Smooth muscle cell (in vitro differentiated cells): ENCODE measurements at regions not wholly inside any gene's neighbourhood (a gene's known extent, or its start where the extent isn't known, plus 50 kb on each side); places are given as distances from the start of the nearest gene placed in this dataset.

Experiments
- DNase-seq: peaks from one replicate; lab custom pipeline; 2025; ENCODE audit not compliant: unreplicated experiment; lab: John Stamatoyannopoulos, UW
- H2AFZ ChIP-seq: fragments of 200-600 bp; sonication (generic); 2 replicates; pipeline ENCODE4 v1.6.0; 2016; ENCODE audit warnings: antibody characterized with exemption, low read depth, mild to moderate bottlenecking
- H3F3A ChIP-seq: fragments of 200-600 bp; sonication (generic); 2 replicates; pipeline ENCODE4 v1.6.0; 2017; ENCODE audit warnings: antibody characterized with exemption, low read depth
- H3K27ac ChIP-seq: fragments of 200-600 bp; sonication (generic); 2 replicates; pipeline ENCODE4 v1.5.1; 2016; ENCODE audit warnings: low read depth, mild to moderate bottlenecking
- H3K27me3 ChIP-seq: fragments of 200-600 bp; sonication (generic); 2 replicates; pipeline ENCODE4 v1.6.1; 2016; ENCODE audit warnings: low read depth, mild to moderate bottlenecking
- H3K36me3 ChIP-seq: fragments of 200-600 bp; sonication (generic); 2 replicates; pipeline ENCODE4 v1.5.1; 2016; ENCODE audit warnings: low read depth
- H3K4me1 ChIP-seq: fragments of 200-600 bp; sonication (generic); 2 replicates; pipeline ENCODE4 v1.5.1; 2016; ENCODE audit warnings: low read depth
- H3K4me2 ChIP-seq: fragments of 200-600 bp; sonication (generic); 2 replicates; pipeline ENCODE4 v1.6.0; 2016; ENCODE audit warnings: mild to moderate bottlenecking
- H3K4me3 ChIP-seq: fragments of 200-600 bp; sonication (generic); 2 replicates; pipeline ENCODE4 v1.5.1; 2016; ENCODE audit warnings: mild to moderate bottlenecking
- H3K79me2 ChIP-seq: fragments of 200-600 bp; sonication (generic); 2 replicates; pipeline ENCODE4 v1.6.0; 2016; ENCODE audit warnings: low read depth, mild to moderate bottlenecking
- H3K9ac ChIP-seq: fragments of 200-600 bp; sonication (generic); 2 replicates; pipeline ENCODE4 v1.6.0; 2016; ENCODE audit warnings: low read depth
- H3K9me3 ChIP-seq: fragments of 200-600 bp; sonication (generic); replicated peaks from 2 replicates; pipeline ENCODE4 v1.5.1; 2016; ENCODE audit warnings: low read depth
- H4K20me1 ChIP-seq: fragments of 200-600 bp; sonication (generic); 2 replicates; pipeline ENCODE4 v1.6.0; 2016; ENCODE audit warnings: low read depth
- WGBS: methylation state at CpG from one replicate; pipeline ENCODE4 v1.1.7; 2016; ENCODE audit warnings: low lambda C conversion rate; 5-methylcytosine and 5-hydroxymethylcytosine counted together
- TF ChIP-seq, protein P1 (sequence below): fragments of 200-600 bp; sonication (generic); IDR thresholded peaks from 2 replicates; pipeline ENCODE4 v1.5.1; 2017; ENCODE audit warnings: borderline replicate concordance, mild to moderate bottlenecking, antibody characterized with exemption; ENCODE audit not compliant: insufficient read depth, poor library complexity, severe bottlenecking

DNA sequence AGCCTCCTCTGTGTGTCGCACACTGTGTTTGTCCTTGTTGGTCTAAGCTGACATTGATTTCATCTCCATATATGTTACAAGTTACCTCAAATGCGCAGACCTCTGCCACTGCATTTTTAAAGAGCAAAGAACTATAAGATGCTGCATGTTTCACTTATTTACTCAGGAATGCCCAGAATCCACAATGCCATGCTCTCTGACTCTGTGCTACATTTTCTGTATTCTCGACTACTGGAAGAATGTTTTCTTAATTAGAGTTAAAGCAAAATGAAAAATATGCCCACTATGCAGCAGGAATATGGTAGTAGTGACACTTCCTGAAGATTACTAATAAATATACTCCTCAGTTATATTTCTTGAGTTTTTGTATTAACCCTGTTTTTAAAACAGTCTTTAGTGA lies 296.4 kb downstream of the HACE1 start:
- no peaks in the 10 kb centered on the region for H3K9me3 ChIP-seq
- no peak overlapping the region for H3K4me2 ChIP-seq
- no peaks in the 10 kb centered on the region for H4K20me1 ChIP-seq
- no peaks in the 10 kb centered on the region for H3K4me1 ChIP-seq
- H3K9ac ChIP-seq, result no peak overlapping the region
- H2AFZ ChIP-seq, result no peak overlapping the region
- H3F3A ChIP-seq, result no peaks in the 10 kb centered on the region
- H3K4me3 ChIP-seq, result no peak overlapping the region
- no peak for DNase-seq
- no peak overlapping the region for H3K27ac ChIP-seq
- WGBS, result 89% methylated on average over 3 of the region's 3 CpGs
- TF ChIP-seq, protein P1, sequence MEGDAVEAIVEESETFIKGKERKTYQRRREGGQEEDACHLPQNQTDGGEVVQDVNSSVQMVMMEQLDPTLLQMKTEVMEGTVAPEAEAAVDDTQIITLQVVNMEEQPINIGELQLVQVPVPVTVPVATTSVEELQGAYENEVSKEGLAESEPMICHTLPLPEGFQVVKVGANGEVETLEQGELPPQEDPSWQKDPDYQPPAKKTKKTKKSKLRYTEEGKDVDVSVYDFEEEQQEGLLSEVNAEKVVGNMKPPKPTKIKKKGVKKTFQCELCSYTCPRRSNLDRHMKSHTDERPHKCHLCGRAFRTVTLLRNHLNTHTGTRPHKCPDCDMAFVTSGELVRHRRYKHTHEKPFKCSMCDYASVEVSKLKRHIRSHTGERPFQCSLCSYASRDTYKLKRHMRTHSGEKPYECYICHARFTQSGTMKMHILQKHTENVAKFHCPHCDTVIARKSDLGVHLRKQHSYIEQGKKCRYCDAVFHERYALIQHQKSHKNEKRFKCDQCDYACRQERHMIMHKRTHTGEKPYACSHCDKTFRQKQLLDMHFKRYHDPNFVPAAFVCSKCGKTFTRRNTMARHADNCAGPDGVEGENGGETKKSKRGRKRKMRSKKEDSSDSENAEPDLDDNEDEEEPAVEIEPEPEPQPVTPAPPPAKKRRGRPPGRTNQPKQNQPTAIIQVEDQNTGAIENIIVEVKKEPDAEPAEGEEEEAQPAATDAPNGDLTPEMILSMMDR, result no peak
- H3K36me3 ChIP-seq, result no peaks in the 10 kb centered on the region
- no peaks in the 10 kb centered on the region for H3K27me3 ChIP-seq
- no peaks in the 10 kb centered on the region for H3K79me2 ChIP-seq

DNA sequence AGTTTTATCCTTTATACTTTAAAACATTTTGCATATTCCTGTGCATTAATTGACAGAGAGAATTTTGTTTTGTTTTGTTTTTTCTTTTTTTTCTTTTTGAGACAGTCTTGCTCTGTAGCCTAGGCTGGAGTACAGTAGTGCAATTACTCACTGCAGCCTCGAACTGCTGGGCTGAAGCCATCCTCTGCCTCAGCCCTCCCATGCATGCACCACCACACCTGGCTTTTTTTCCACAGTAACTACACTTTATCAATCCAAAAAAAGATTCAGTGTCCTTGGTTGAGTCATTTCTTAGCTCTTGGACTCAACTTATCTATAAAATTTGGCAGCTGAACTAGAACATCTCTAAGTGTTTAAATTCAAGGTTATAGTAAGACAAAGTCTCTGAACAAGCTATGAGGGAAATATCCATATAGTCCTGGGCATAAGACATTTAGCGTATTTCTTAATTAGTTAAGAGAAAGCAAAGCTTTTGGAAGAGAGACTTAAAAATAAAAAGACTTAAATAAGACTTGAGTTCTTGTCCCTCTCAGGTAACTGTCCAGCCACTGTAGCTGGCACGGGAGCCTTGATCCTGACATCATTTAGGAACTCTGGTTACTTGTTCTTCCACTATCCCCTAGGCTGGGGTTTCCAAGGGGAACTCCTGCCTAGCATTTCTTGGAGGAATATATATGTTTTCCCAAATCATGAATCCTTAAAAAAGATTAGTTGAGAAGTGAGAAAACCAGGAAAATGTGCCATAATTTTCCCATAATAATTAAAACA lies 300.1 kb downstream of the HACE1 start:
- H3K4me1 ChIP-seq, result no peaks in the 10 kb centered on the region
- TF ChIP-seq, protein P1, result no peak
- no peak overlapping the region for H3K4me2 ChIP-seq
- H3K79me2 ChIP-seq, result no peaks in the 10 kb centered on the region
- H3K4me3 ChIP-seq, result no peak overlapping the region
- no peaks in the 10 kb centered on the region for H3K9me3 ChIP-seq
- H3K36me3 ChIP-seq, result no peaks in the 10 kb centered on the region
- no peaks in the 10 kb centered on the region for H4K20me1 ChIP-seq
- no peak for DNase-seq
- H3K27me3 ChIP-seq, result no peaks in the 10 kb centered on the region
- no peak overlapping the region for H3K9ac ChIP-seq
- H3K27ac ChIP-seq, result no peak overlapping the region
- WGBS, result 90% methylated on average over 3 of the region's 3 CpGs
- no peak overlapping the region for H2AFZ ChIP-seq
- no peaks in the 10 kb centered on the region for H3F3A ChIP-seq

DNA sequence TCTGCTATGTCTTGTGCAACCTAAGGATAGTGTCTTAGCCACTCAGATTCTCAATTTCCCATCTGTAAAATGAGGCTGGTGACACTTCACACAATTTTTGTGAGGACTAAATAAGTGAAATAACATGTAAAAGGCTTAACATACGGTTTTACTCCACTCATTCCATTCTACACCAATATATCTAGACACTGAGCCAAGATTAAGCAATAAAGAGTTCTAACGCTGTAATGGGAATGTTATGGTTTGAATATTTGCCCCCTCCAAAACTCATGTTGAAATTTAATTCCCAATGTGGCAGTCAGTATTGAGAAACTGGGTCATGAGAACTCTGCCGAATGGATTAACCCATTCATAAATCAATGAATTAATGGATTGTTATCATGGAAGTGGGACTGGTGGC lies 301.0 kb downstream of the HACE1 start:
- Histone ChIP-seq H3K4me1 (no peaks in the 10 kb centered on the region), H3F3A (no peaks in the 10 kb centered on the region), H3K9me3 (no peaks in the 10 kb centered on the region), H3K79me2 (no peaks in the 10 kb centered on the region), H3K36me3 (no peaks in the 10 kb centered on the region), H3K9ac (no peak overlapping the region), H4K20me1 (no peaks in the 10 kb centered on the region), H3K4me3 (no peak overlapping the region), H2AFZ (no peak overlapping the region), H3K27ac (no peak overlapping the region), H3K27me3 (no peaks in the 10 kb centered on the region), H3K4me2 (no peak overlapping the region)
- TF ChIP-seq, protein P1, result no peak
- 95% methylated on average over 3 of the region's 3 CpGs for WGBS
- DNase-seq, result no peak

DNA sequence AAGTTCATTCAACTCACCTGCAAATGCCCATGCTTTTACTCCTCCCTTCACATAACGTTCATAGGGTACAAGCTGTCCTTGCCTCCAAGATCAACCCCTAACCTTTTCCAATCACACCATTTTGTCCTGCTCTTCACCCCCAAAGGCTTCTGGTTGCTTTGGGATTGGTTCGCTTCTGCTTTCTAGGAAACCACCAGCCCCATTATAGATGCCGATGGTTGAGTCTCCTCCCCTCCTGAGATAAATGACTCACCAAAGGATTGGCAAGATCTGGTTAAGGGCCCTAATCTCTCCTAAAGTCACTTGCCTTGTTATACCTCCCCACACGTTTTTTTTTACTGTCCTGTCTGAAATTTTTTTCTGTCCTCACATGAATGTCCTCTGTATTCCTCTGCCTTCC lies 311.4 kb downstream of the HACE1 start:
- H2AFZ ChIP-seq, result no peak overlapping the region
- H3K36me3 ChIP-seq, result no peaks in the 10 kb centered on the region
- H3K4me1 ChIP-seq, result no peaks in the 10 kb centered on the region
- WGBS, result 60% methylated on average over 4 of the region's 4 CpGs
- H3K9ac ChIP-seq, result no peak overlapping the region
- H3K4me3 ChIP-seq, result no peak overlapping the region
- H3K27ac ChIP-seq, result no peak overlapping the region
- H3K79me2 ChIP-seq, result no peaks in the 10 kb centered on the region
- TF ChIP-seq, protein P1, result no peak
- no peaks in the 10 kb centered on the region for H3K9me3 ChIP-seq
- H3K27me3 ChIP-seq, result no peaks in the 10 kb centered on the region
- no peaks in the 10 kb centered on the region for H4K20me1 ChIP-seq
- no peaks in the 10 kb centered on the region for H3F3A ChIP-seq
- no peak for DNase-seq
- no peak overlapping the region for H3K4me2 ChIP-seq
